ENCODE measurements at regions not wholly inside any gene's neighbourhood (a gene's known extent, or its start where the extent isn't known, plus 50 kb on each side); places are given as distances from the start of the nearest gene placed in this dataset.

DNA sequence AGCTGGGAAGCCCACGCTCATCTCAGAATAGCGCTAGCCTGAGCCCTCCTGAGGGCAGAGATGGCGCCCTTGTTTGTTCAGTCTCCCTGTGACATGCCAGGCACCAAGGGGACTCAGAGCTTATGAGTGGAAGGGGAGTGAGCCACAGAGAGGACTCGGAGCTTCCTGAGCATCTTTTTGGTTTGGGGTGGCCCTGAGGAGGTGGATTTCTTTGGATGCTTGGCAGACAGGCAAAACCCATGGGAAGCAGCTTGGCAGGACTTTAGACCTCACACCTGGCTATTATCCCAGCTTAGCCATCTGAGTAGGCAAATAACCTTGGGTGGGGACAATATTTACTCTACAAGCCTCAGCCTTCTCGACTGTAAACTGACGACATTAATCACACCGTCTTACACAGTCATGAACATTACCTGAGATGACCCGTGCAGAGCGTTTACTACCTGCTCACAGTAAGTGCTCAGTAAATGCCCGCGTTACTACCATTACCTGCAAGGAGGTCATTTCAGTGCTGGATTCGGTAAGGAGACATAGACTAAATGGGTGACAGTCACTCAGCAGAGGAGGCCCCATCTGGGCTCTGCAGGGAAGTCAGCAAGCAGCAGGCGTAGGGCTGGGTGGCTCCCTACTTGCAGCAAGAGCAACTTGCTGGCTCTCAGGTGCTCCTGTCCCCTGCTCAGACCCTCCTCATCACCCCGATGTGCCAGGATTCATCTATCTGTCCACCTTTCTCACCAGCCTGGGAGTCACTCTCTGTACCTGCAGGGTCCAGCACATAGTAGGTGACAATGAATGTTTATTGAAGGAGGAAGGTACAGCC lies 54.9 kb downstream of the KLHDC7A start:
- TF ChIP-seq TAF1 (IDR thresholded peaks at IDR 0.05; ENCODE audit: borderline replicate concordance, low read depth, low read length) = no peak
- TF ChIP-seq POLR2A (IDR thresholded peaks at IDR 0.05; ENCODE audit: low read depth, low read length) = no peak
- no peak for TF ChIP-seq POLR2AphosphoS5 (IDR thresholded peaks at IDR 0.05; ENCODE audit: low read depth, low read length)
